ENCODE measurements at regions not wholly inside any gene's neighbourhood (a gene's known extent, or its start where the extent isn't known, plus 50 kb on each side); places are given as distances from the start of the nearest gene placed in this dataset.

- DNase-seq, result no peak
Measured at GRCh38 chr18:29307982-29308381, 1131.1 kb upstream of the CDH2 start.

GRCh38 chr18:29307231-29307630 is 1130.3 kb upstream of the CDH2 start:
- DNase-seq, result no peak

- no peak for DNase-seq
Measured at GRCh38 chr18:29305516-29305915, 1128.6 kb upstream of the CDH2 start.

DNA sequence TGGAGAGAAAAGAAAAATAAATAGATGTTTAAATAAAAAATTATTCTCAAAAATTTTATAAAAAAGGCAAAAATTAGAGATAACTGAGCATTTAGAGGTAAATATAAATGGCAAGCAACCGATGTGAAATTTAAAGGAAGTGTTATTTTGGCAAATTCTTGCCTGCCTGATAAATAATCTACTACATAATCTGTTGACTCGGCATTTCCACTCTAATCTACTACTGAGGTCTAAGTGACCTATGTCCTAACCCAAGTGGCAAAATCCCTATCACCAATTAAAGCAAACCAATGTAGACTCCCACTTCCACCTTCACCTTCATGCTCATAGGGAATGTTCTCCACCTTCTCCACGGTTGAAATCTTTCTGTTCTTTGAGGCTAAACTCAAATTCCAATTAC is 1124.1 kb upstream of the CDH2 start:
- DNase-seq, result no peak

GRCh38 chr18:29285471-29285870 is 1108.5 kb upstream of the CDH2 start:
- no peak for DNase-seq

DNA sequence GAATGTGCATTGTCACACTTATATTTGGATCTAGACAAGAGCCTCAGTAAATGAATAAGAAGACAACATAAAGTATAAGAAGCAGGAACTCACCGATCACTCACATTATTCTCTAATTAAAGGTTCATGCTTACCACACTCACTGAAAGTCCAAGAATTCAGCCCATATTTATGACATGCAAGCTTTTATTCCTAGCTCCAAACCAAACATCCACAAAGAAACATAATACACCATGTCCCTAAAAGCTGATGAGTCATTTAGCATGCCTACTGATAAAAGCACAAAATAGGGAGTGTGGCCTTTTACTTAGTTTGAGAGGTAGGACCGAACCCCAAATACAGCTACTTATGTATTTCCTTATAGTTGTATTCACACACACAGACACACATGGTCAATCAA is 1094.6 kb upstream of the CDH2 start:
- no peak for DNase-seq

DNA sequence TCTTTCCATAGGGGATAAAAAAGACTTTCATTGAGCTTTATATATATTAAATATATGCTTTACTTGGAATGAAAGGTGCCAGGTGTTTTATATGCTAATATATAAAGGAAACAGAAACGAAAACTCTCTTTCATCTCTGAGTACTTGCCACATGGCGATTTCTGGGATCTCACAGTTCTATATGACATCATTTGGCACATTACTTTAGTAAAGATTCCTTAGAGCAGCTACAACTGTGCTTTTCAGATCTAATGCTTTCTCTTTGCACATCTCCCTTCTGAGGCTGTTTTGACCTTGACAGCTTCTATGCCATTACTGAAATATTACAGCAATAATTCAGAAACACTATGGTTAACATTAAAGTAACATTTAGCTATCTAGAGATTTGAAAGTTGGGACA is 1082.9 kb upstream of the CDH2 start:
- DNase-seq, result no peak

DNA sequence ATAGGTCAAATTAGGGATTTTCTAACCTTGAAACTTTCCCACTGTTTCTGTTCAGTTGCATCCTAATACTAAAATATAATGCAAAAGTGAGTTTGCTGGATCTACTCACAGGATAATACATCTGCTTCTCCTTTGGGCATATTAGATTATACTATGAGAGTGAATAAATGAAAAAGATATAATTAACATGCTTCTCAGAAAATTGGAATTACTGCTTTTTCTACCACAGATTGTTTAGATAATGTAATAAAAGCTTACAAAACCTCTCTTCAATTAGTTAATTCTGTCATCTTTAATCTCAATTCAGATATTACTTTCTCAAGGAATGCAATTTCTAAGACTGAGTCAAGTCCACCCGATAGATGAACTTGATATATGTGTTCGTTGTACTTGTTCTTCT is 1077.2 kb upstream of the CDH2 start:
- DNase-seq, result no peak

- DNase-seq, result no peak
Measured at GRCh38 chr18:29251681-29252080, 1074.8 kb upstream of the CDH2 start.

DNA sequence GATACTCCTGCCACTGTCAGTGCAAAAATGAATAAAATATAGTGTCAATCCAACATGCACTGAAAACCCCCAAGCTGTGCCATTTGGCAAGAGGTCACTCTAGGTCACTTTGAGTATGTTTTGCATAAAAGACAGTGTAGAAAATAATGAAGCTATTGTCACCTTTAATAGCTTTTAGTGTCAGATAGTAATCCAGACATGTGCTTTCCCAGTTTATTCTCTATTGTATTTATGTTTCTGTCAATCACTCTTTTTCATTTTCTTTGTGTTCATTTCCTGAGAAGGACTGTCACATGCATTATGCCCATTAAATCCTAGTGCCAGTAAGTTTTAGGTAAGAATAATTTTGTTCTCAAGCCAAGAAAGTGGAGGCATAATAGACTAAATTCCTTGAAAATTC is 1073.9 kb upstream of the CDH2 start:
- DNase-seq, result no peak

GRCh38 chr18:29250259-29250658 is 1073.3 kb upstream of the CDH2 start:
- DNase-seq, result no peak

GRCh38 chr18:29248805-29249204 is 1071.9 kb upstream of the CDH2 start:
- no peak for DNase-seq

DNA sequence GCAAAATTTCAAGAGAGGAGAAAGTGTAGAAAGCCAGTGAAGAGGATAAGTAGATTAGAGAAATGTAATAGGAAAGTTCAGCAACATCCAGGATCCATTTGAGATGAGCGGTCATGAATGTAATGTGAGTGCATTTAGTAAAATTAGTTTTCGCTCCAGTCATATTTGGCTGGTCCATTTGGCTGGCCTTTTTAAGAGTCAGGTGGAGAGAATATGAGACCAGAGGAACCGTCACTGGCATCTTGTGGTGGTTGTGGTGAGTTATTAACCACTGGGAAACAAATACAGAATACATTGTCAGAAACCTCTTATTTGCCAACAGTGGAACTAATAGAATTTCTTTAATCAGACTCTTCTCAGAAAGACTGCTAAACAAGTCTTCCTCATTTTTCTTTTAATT is 1064.3 kb upstream of the CDH2 start:
- DNase-seq, result no peak

DNA sequence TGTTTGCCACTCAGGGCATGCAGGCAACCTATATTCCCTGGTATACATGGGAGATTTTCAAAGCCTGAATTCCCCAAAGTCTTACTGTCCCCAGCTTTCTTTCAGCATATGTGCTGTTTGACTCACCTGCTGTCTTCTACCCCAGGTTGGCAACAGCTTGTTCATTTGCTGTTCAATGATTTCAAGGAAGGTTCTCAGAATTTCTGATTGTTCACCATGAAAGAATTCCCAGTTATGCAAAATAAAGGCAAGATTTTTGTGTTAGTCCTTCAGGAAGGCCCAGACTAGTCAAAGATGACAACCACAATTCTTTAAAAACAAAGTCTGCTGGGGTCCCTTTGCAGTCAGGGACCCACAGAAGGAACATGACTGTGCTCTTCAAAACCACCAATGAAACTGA is 1057.8 kb upstream of the CDH2 start:
- no peak for DNase-seq

DNA sequence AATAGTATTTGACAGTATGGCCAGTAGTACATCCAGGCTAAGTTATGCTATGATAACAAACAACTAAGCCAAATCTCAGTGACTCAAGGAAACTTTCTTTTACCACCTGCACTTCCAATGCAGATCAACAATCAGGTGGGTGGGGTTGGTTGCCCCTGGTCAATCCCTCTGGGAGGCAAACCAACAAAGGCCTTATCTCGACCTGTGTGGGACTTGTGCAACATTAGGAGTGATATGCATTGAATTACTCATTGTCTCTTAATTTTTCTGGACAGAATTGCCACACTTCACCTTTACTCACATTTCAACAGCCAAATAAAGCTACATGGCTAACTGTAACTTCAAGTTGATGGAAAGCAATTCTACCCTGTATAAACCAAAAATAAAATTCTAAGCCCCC is 1049.3 kb upstream of the CDH2 start:
- DNase-seq, result no peak

DNA sequence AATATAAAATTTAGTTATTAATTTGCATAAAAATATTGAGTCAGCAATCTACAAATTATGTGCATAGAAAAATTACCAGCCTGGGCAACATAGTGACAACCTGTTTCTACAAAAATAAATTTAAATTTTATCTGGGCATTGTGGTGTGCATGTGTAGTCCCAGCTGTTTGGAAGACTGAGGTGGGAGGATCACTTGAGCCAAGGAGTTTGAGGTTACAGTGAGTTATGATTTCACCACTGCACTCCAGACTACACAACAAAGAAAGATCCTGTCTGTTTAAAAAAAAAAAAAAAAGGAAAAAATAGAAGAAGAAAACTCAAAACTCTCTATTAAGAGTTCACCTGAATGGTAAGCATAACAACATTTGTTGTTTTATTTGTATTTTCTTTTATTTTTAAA is 1048.4 kb upstream of the CDH2 start:
- DNase-seq, result no peak

- DNase-seq, result no peak
Measured at GRCh38 chr18:29218091-29218490, 1041.2 kb upstream of the CDH2 start.

- no peak for DNase-seq
Measured at GRCh38 chr18:29217124-29217915, 1040.4 kb upstream of the CDH2 start.

GRCh38 chr18:29198834-29199233 is 1021.9 kb upstream of the CDH2 start:
- DNase-seq, result no peak

DNA sequence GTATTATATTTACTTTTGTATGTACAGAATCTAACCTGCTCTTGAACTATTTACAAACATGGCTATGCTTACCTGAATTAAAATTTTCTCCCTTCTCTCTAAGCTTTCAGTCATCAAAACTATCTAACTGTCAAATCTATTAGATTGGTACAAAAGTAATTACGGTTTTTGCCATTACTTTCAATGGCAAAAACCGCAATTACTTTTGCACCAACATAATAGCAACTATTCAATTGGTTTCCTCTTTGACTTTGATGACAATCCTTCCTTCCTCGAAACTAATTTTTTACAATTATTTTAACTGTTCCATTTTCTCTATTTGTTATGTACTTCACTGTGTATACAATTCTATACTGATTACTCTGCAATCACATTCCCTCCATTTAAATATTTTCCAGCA is 1019.4 kb upstream of the CDH2 start:
- no peak for DNase-seq

DNA sequence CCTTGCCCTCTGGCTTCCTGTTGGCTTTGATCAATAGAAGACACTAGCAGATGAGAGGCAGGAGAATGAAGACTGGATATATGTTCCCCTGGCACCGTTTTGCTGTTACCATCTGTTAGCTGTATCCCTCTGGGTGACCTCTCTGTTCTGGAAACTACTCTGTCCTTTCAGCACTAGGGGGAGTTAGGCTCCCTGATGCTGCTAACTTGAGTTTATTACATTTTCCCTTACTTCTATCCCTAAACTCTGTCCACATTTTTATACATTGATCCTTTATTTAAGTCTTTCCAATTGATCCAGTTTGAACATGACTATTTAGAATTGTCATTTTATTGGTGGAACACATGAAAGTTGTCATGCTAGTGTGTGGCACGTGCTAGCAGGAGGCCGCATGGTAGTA is 1014.3 kb upstream of the CDH2 start:
- no peak for DNase-seq

DNA sequence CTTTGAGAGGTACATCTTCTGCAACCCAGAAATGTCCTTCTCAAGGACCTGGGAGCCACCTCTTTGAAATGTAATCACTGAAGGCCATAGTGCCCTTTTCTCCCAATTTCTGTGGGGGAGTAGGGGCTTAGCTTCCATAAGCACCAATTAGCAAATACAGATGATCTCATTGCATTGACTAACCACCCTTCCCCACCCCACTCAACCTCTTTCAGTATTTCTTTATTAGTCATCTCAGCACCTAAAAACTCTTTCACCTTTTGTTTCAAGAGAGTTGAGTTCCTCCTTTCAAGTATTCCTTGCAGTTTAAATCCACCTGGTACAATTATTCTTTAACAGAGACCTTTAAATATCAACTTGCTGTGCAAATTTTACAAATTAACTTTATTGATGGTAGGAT is 1011.8 kb upstream of the CDH2 start:
- DNase-seq, result no peak

- no peak for DNase-seq
Measured at GRCh38 chr18:29185801-29186200, 1008.9 kb upstream of the CDH2 start.

- DNase-seq, result no peak
Measured at GRCh38 chr18:29184654-29185053, 1007.7 kb upstream of the CDH2 start.

DNA sequence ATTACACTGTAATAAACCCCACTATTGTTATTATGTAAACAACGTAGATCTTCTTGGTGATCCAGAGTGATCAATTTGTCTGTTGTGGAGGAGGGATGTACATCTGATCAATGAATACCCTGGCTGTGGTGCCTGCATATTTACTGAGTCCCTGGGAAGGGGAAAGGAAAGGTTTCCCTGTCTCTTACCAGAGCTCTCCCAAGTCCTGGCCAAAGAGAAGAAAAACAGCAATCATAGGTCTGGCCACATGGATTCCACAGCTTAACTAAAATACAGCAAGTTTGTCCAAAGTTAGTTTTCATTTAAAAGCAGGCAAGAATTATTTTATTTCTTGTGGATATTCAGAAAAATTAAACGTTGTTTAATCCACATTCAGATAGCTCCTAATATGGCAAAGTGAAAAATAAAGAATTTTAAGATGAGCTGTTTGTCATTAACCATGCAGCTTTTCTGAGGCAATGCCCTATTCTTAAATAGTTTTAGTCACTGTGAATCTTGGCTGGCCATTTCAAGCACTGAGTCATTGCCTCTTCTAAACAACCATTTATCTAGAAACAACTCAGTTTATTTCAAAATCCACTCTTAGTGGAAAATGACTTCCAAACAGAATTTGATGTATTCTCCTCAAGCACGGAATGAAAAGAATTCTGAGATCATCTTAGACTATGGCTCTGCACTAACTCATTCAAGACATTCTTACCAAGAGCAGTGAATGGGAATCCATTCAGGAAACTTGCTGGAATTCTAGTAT is 1004.4 kb upstream of the CDH2 start:
- no peak for DNase-seq

Measured in DMS79 treated with DMSO at 0.1 percent for 48 hours (cell line).